ENCODE measurements at regions not wholly inside any gene's neighbourhood (a gene's known extent, or its start where the extent isn't known, plus 50 kb on each side); places are given as distances from the start of the nearest gene placed in this dataset.

DNA sequence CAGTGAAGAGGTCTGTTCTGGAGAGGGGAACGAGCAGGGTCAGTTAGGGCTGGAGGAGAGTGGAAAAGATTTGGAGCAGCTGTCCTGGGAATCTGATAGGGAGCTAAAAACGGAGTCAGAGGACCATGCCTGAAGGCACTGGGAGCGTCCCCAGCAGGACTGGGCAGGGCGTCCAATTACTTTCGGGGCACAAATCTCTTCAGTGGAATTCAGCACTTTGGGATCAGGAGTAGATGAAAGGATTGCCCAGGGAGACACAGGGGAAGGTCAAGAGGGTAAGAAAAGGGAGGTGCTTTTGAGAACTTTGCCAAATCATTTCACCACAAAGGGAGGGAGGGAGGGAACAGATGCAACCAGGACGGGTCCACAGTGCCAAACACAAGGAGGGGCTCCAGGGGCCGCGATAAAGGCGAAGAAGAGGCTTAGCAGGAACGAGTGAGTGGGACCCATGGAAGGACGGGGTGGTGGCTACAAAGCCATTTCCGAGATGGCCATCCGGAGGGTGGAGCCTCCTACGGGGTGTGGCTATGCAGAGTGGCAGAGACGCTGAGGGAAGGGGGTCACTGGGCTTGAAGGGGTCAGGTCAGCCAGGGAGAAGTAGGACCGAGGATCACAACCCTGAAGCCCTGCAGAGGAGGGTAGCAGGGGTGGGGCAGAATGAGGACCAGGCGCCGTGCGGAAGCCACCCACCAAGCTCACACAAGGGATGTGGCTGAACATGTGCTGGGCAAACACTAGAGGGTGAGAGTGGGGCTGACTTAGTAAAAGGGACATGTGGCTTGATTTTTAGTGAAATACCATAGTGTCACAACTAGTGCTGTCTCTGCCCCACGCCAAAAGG is 180.0 kb upstream of the RREB1 start:
- Mint-ChIP-seq H3K4me3 (no peak overlapping the region), H3K27me3 (ENCODE audit: insufficient read depth) (peaks cover 11% of the 10 kb centered on the region), H3K9me3 (no peaks in the 10 kb centered on the region), H3K36me3 (ENCODE audit: low read depth) (no peaks in the 10 kb centered on the region), H3K4me1 (peaks cover 3% of the 10 kb centered on the region), H3K27ac (no peak overlapping the region)
- Histone ChIP-seq H3K27ac (ENCODE audit: low read depth, low read length) (no peak overlapping the region), H3K27me3 (ENCODE audit: control insufficient read depth, insufficient read depth, low read length, poor library complexity, severe bottlenecking) (no peaks in the 10 kb centered on the region), H3K4me3 (ENCODE audit: low read length) (no peak overlapping the region), H3K9ac (ENCODE audit: extremely low read depth, low read length, poor library complexity, severe bottlenecking) (no peak overlapping the region), H3K4me1 (ENCODE audit: control insufficient read depth, insufficient read depth, low read length) (no peaks in the 10 kb centered on the region), H3K9me3 (ENCODE audit: control insufficient read depth, low read length) (no peaks in the 10 kb centered on the region), H3K36me3 (ENCODE audit: control insufficient read depth, insufficient read depth, low read length) (no peaks in the 10 kb centered on the region)
- TF ChIP-seq, protein P1, sequence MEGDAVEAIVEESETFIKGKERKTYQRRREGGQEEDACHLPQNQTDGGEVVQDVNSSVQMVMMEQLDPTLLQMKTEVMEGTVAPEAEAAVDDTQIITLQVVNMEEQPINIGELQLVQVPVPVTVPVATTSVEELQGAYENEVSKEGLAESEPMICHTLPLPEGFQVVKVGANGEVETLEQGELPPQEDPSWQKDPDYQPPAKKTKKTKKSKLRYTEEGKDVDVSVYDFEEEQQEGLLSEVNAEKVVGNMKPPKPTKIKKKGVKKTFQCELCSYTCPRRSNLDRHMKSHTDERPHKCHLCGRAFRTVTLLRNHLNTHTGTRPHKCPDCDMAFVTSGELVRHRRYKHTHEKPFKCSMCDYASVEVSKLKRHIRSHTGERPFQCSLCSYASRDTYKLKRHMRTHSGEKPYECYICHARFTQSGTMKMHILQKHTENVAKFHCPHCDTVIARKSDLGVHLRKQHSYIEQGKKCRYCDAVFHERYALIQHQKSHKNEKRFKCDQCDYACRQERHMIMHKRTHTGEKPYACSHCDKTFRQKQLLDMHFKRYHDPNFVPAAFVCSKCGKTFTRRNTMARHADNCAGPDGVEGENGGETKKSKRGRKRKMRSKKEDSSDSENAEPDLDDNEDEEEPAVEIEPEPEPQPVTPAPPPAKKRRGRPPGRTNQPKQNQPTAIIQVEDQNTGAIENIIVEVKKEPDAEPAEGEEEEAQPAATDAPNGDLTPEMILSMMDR (conservative IDR thresholded peaks at IDR 0.05): peak; percentile 32
- WGBS, 2 experiments (ENCODE audit: insufficient coverage in 1 of 2, insufficient read length in 1 of 2): 88 to 92% methylated on average over 14 to 20 of the region's 20 CpGs
- peak; percentile 73 for DNase-seq

DNA sequence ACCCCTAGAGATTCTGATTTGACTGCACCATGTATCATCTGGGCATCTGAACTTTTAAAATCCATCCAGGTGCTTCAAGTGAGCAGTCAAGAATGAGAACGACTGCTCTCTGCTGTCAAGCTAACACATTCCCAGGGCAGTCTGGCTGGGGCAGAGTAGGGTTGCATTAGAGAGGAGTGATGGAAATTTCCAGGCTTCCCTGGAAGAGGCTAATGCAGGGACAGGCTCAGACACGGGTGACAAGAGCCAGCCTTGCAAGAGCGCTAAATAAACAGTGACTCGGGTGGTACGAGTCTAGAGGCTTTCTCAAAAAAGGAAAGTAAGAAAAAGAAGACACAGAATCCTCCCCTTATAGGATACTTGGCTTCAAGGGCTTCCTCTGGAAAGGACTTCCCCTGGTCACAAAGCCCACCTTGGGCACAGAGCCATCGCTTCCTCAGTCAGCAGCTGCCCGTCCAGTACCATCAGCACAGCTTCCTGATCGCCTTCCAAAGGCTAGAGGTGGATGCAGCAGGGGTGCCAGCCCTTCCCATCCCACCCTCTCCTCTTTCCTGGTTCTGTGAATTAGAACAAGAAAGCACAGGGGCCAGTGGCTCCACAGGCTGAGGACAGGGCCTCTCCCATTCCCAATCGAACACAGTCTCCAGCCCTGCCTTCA is 177.4 kb upstream of the RREB1 start:
- no peaks in the 10 kb centered on the region for H3K36me3 ChIP-seq (ENCODE audit: control insufficient read depth, insufficient read depth, low read length)
- TF ChIP-seq, protein P1 (conservative IDR thresholded peaks at IDR 0.05): no peak
- H3K27ac ChIP-seq (ENCODE audit: low read depth, low read length): no peak overlapping the region
- no peaks in the 10 kb centered on the region for H3K9me3 ChIP-seq (ENCODE audit: control insufficient read depth, low read length)
- Mint-ChIP-seq H3K4me3 (no peak overlapping the region), H3K9me3 (no peaks in the 10 kb centered on the region), H3K27me3 (ENCODE audit: insufficient read depth) (peaks cover 7% of the 10 kb centered on the region), H3K36me3 (ENCODE audit: low read depth) (no peaks in the 10 kb centered on the region), H3K27ac (no peak overlapping the region), H3K4me1 (peaks cover 3% of the 10 kb centered on the region)
- H3K4me1 ChIP-seq (ENCODE audit: control insufficient read depth, insufficient read depth, low read length): no peaks in the 10 kb centered on the region
- no peak for DNase-seq
- no peak overlapping the region for H3K4me3 ChIP-seq (ENCODE audit: low read length)
- H3K27me3 ChIP-seq (ENCODE audit: control insufficient read depth, insufficient read depth, low read length, poor library complexity, severe bottlenecking): no peaks in the 10 kb centered on the region
- WGBS, 2 experiments (ENCODE audit: insufficient coverage in 1 of 2, insufficient read length in 1 of 2): 93 to 95% methylated on average over 6 to 9 of the region's 9 CpGs
- no peak overlapping the region for H3K9ac ChIP-seq (ENCODE audit: extremely low read depth, low read length, poor library complexity, severe bottlenecking)

DNA sequence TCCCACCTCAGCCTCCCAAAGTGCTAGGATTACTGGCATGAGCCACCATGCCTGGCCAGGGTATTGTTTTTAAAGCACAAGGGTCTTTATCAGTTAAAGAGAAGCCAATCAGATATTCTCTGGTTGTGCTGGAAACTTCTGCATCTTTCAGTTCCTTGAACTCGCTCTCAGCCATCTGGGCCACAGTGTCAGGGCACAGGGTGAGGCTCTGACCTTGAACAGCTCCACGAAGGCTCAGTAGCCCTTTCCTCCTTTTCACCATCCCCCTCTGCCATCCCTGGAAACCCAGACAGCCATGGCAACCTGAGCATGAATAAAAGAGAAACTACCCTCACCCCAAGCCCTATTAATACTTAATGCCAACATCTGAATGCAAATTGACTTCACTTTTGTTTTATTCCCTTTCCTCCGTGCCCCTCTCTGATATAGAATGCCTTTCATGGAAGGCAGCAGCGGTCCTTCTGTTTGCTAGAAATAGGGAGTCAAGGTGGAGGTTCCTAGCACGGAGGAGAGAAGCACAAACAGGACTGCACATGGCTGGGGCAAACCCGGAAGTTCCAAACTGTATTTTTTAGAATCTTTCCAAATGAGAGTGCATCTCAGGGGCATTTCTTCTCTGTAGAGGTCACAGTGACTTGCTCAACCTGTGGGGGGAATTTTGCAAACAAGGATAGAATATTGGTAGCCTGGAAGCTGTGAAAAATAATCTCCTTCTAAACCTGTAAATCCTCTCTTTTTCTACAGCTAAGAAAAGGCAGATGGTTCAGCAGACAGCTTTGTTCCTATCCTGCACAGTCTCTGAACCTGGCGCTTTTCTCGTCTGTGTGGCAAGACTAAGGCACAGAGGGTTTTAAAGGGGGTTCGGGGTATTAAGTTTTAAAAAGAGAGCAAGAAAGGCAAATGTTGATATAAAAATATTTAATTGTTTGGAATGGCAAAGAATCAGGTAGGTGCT is 176.4 kb upstream of the RREB1 start:
- Histone ChIP-seq H3K27me3 (ENCODE audit: control insufficient read depth, insufficient read depth, low read length, poor library complexity, severe bottlenecking) (no peaks in the 10 kb centered on the region), H3K9me3 (ENCODE audit: control insufficient read depth, low read length) (no peaks in the 10 kb centered on the region), H3K4me1 (ENCODE audit: control insufficient read depth, insufficient read depth, low read length) (no peaks in the 10 kb centered on the region), H3K4me3 (ENCODE audit: low read length) (no peak overlapping the region), H3K36me3 (ENCODE audit: control insufficient read depth, insufficient read depth, low read length) (no peaks in the 10 kb centered on the region), H3K9ac (ENCODE audit: extremely low read depth, low read length, poor library complexity, severe bottlenecking) (no peak overlapping the region), H3K27ac (ENCODE audit: low read depth, low read length) (peak overlapping the region; percentile 61)
- Mint-ChIP-seq H3K36me3 (ENCODE audit: low read depth) (no peaks in the 10 kb centered on the region), H3K9me3 (no peaks in the 10 kb centered on the region), H3K27me3 (ENCODE audit: insufficient read depth) (peaks cover 6% of the 10 kb centered on the region), H3K27ac (no peak overlapping the region), H3K4me1 (peaks cover 3% of the 10 kb centered on the region), H3K4me3 (no peak overlapping the region)
- 84 to 88% methylated on average over 6 to 9 of the region's 9 CpGs for WGBS, 2 experiments (ENCODE audit: insufficient coverage in 1 of 2, insufficient read length in 1 of 2)
- TF ChIP-seq, protein P1 (conservative IDR thresholded peaks at IDR 0.05): no peak
- DNase-seq: no peak
